ENCODE measurements at regions not wholly inside any gene's neighbourhood (a gene's known extent, or its start where the extent isn't known, plus 50 kb on each side); places are given as distances from the start of the nearest gene placed in this dataset.
"Not testable (repeated sequence)": the region's sequence is repeated elsewhere in the genome, so short reads cannot be mapped to it uniquely, and the experiment has no call there.

DNA sequence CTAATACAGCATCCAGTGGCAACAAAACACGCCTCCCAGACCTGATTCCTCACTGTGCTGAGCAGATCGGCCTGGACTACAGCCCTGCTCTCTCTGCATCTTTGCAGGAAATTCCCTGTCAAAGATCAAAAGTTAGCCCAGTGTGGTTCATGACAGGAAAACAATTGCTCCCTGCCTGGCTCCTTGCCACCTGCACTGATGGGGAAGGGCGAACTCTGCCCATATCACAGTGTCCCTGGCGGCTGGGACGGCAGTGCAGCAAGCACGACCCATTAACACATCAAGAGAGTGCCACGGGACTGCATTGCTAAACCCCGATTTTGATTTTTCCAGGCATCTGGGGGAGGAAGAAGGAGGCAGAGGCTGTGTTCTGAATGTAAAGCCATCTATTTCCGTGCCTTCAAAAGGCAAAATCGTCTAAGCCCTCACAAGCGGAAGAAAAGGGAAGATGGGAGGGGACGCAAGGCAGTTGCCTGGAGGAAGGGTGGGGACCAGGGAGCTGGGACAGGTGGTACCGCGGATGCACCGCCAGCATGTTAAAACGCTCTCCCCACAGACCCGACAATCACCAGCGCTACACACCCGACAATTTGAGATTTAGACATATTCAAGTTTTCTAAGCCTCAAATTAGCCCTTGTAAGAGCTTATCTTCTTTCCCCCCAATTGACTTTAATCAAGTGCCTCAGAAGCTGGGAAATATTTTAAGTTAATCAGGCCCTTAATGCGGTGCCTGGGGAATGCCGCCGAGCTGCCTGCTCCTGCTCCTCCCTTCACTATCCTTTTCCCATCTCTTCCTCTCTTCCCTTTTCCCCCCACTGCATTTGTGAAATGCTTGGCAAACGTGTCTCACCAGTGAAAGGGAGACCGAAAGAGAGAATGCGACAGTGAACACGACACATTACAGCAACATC is 238.8 kb upstream of the CDH5 start:
- peak in 2 of 4 donors; percentile 24 to 28 for DNase-seq (ENCODE audit: low read depth in 4 of 4, low spot score in 3 of 4)

DNA sequence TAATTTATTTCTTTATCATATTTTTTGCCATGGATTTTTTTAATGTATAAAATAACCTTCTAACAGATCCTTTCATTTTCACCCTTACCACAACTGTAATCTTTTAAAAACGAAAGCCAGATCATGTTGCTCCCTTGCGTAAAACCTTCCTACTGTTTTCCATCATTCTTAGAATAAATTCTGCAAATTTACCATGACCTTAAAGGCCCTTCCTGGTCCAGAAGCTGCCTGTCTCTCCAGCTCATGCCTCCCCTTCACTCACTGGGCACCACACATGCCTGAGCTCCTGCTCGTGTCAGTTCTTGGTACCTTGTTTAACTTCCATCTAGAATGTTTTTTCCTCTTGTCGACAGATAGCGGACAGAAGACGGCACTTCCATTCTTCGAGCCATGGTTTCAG is 245.0 kb upstream of the CDH5 start:
- DNase-seq (ENCODE audit: low read depth in 4 of 4, low spot score in 3 of 4): no peak

DNA sequence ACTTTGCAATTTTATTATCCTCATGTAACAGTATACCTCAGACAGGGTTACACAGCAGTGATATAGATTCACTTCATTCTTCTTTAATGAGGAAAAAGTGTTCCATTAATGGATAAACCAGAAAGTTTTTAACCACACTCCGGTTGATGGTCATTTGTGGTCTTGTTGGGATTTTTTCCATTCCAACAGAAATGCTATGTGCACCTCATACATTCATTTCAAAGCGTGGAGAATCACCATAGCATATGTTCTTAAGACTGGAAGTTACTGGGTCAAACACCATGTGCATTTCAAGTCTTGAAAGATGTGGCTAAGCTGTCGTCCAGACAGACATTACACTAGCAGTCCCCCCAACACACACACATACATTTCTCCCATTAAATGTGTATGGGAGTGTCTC is 245.8 kb upstream of the CDH5 start:
- no peak for DNase-seq (ENCODE audit: low read depth in 4 of 4, low spot score in 3 of 4)

DNA sequence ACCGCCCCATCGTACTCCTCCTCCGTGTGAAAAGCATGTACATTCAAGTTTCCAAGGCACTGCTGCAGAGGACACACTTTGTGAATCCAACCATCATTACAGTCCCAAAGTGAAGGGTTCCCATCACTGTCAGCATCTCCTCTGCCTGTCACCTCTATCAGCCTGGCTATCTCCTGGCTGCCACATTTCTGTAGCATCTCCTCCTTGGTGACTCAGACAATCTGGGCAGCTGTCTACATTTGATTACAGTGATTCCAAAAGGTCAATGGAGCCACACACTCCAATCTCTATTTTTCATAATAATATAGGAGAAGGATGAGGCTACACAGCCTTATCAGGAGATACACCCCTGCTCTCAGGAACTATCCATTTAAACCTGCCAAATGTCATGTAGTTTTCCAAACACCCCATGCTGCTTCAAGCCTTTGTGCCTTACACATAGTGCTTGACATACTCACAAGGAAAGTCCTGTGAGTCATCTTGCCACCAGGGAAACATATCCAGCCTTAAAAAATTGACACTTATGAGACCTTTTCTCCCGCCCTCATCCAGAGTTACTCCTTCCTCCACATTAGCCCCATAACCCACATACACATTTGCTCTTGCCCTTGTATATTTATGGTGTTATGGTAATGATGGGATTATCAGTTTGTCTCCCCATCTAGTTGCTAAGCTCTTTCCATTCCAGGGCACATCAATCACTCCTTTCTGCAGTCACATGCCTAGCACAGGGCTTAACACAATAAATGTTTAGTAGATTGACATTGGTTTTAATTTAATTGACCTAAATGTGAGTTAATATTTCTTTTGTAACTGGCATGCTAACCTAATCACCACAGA is 250.1 kb upstream of the CDH5 start:
- no peak for DNase-seq (ENCODE audit: low read depth in 4 of 4, low spot score in 3 of 4)

DNA sequence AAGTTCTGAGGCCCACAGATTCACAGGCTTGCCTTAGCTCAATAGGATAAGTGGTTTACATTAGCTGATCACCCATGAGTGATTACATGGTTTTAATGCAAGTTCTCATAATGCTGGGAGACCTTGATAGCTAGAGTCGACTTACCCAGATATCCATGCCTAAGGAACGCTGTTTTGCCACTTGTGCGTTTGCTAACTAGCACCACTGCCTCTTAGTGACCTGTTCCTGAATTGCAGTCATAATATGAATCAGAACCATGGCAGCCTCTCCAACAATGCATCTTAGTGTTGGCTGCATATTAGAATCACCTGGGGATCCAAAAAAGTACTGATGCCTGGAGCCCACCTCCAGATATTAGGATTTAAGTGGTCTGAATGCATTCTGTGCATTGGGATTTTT is 251.1 kb upstream of the CDH5 start:
- no peak for DNase-seq (ENCODE audit: low read depth in 4 of 4, low spot score in 3 of 4)

DNA sequence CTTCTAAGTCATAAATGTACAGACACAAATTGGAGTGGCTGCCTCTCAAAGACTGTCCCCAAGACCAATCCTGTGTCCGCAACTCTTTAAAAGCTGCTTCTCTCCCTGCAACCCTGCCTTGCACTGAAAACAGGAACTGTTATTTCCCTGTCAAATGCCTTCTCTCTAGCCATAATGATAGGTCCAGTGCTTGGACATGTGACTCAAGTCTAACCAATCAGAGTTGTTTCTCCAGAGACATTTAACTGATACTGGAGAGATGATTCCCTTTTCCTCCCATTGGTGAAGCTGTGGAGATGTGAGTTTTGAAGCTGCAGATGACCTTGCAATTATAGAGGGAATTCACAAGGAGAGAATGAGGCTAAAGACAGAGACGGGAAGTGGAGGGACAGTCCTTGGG is 253.3 kb upstream of the CDH5 start:
- no peak for DNase-seq (ENCODE audit: low read depth in 4 of 4, low spot score in 3 of 4)

DNA sequence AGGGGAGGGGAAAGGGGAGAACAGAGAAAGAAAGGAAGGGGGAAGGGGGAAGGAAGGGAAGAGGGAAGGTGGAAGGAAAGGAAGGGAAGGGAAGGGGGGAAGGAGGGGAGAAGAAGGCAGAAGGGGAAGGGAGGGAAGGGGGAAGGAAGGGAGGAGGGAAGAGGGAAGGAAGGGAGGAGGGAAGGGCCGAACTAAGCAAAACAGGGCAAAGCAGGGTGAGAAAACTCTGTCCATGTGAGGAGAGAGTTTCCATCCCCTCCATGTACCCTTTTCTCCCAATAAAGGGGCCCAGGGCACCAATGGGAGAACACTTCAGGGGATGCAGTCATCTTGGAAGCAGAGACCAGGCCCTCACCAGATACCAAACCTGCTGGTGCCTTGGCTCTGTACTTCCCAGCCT is 256.8 kb upstream of the CDH5 start:
- no peak for DNase-seq (ENCODE audit: low read depth in 4 of 4, low spot score in 3 of 4)

DNA sequence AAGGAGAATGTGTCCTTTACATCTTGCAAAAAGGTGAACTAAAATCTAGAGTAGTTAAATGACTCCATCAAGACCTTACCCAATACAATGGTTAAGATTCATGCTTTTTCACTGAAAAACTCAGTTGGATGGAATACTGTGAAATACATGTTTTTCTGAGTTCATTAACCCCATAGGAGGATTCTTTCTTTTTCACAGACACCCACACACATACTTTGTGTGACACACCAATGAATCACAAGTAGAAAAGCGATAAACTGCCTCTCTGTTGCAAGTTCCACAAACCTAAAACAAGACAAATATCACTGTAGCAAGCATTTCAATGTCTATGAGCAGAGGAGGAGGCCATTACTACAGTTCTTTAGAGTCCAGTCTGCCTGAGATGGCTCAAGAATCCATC is 258.8 kb upstream of the CDH5 start:
- DNase-seq (ENCODE audit: low read depth in 4 of 4, low spot score in 3 of 4): no peak

DNA sequence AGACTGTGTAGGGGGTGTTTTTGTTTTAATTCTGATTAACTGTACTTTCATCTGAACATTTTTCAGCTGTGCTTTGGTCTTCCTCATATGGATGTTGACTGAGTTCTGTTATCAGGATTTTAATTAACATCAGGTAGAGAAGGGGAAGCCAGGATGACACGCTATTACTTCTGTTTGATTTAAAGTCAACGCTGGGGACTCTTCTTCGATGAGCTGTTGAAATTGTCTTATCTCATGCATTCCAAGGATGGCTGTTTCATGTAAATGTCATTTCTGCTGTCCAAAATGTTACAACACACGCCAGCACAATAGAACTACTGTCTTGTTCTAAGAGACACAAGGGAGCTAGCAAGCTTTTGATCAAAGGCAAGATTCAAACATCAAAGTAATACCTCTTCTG is 263.3 kb upstream of the CDH5 start:
- no peak for DNase-seq (ENCODE audit: low read depth in 4 of 4, low spot score in 3 of 4)

DNA sequence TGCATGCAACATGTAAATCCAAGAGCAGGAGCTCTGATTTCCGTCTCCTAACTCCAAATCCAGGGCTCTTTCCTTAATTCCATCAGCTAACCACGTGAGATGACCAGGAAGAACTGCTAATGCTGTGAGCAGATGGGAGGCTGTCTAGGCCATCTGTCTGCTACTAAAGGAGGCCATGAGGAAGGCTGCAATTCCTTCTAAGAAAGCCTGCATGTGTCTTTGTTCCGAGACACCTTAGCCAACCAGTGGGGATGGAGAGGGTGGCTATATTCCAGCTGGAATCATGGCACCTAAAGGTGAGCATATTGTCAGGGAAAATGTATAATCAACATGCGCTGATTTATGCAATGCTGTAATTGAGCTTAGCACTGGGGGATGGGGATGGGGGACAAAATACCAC is 267.2 kb upstream of the CDH5 start:
- DNase-seq (ENCODE audit: low read depth in 4 of 4, low spot score in 3 of 4): no peak

DNA sequence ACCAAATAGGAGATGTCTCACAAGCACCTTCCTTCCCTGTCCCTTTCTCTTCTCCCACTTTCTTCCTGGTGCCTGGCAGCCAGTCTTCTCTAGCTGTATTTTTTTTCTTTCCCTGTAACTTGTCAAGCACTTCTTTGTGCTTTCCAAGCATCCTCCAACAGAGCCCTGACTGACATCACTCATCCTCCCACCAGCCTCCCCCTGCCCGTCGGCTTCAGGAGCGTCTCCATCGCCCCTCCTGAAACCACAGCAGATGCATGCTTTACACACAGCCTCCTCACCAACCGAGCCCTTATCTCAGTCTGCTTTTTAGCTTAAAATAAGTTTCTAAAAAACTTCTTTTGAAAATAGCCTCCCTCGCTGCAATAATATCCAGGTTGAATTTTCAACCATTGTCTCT is 268.7 kb upstream of the CDH5 start:
- no peak for DNase-seq (ENCODE audit: low read depth in 4 of 4, low spot score in 3 of 4)

DNA sequence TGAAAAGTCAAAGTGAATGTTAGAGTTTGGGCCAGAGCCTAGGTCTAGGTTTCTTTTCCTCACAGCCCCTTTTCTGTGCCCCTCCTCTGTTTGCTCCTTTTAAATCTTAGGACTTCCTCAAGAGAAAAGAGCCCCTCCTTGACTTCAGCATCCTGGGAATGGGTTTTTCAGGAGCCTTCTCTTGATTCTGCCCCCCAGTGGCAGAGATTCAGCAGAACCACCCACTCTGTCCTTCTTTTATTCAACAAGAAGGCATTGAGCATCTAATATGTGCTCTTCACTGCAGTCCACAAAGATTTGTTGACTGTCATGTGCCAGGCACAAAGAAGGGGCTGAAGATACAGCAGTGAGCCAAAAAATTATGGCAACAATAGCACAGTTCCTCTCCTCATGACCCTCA is 270.8 kb upstream of the CDH5 start:
- no peak for DNase-seq (ENCODE audit: low read depth in 4 of 4, low spot score in 3 of 4)

DNA sequence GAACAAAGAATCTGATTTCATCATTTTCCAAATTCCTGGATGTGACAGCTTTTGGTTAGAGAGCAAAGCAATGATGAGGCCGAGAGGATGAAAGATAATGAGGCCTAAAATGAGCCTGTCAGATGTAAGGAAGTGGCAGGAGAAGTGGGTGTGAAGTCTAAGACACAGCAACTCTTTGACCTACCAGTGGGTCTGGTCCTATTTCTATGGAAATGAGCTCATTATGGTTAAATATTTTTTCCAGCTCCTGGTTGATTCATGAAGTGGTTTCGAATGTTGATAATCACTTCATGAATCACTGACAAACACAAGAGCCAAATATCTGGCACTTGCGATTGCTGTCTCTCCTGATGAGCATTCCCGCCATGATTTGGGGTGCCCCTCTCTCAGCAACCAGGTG is 273.3 kb upstream of the CDH5 start:
- no peak for DNase-seq (ENCODE audit: low read depth in 4 of 4, low spot score in 3 of 4)

DNA sequence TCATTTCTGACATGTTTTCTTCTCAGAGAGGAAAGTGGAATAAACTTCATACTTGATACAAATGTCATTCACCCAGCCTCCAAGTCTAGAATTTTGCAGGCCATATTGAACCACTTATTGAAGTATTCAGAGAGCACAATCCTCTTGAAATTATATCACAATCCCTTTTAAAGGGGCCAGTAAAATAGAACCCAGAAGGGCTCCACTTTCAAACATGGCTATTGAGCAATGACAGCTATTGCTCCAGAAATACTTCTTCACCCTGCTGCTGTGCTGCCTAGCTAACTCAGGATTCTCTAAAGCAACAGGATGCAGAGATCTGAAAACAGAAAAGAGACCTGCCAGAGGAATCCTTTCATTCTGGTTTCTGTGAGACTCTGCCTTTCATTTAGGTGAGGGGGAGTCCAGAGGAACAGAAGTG is 275.0 kb upstream of the CDH5 start:
- no peak for DNase-seq (ENCODE audit: low read depth in 4 of 4, low spot score in 3 of 4)

DNA sequence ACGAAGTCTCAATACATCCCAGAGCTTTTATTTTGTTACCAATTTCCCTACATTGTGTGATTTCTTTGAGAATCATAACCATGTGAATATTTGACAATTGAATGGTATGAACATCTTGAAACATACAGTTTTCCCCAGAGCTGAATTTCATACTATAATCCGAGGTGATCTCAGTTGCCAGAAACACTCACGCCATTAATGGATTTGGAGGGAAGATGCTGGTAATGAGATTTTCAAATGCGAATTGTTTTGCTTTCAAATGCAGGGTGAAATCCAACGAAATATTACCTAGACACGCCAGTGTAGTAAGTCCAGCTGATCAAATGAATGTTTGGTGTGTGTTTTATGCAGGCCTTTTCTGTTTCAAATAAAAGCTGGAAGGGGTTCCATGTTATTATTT is 277.8 kb upstream of the CDH5 start:
- DNase-seq (ENCODE audit: low read depth in 4 of 4, low spot score in 3 of 4): no peak

DNA sequence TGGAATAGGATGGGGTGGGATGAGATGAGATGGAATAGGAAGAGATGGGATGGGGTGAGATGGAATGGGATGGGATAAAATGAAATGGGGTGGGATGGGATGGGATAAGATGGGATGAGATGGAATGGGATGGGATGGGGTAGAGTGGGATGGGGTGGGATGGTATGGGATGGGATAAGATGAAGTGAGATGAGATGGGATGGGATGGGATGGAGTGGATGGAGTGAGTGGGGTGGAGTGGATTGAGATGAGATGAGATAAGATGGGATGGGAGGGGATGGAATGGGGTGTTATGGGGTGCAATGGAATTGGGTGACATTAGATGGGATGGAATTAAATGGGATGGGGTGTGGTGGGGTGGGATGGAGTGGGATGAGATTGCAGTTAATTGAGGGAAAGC is 279.2 kb upstream of the CDH5 start:
- DNase-seq (ENCODE audit: low read depth in 4 of 4, low spot score in 3 of 4): no peak

DNA sequence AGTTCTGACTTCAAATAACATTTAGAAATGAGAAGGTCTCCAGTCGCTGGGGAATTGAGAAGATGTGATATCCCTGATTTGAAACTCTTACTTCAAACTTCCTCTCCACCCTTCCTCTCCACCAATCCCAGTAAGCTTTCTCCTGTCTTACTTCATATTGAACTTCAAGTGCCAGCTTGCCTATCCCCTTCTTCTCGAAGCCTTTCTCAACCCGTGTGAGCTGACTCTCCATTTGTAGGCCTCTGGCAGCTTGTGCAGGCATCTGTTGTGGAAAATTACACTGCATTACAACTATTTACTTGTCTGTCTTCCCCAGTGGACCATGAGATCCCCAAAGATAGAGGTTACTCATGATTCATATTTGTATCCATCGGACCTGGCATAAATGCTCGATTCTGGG is 280.8 kb upstream of the CDH5 start:
- no peak for DNase-seq (ENCODE audit: low read depth in 4 of 4, low spot score in 3 of 4)

DNA sequence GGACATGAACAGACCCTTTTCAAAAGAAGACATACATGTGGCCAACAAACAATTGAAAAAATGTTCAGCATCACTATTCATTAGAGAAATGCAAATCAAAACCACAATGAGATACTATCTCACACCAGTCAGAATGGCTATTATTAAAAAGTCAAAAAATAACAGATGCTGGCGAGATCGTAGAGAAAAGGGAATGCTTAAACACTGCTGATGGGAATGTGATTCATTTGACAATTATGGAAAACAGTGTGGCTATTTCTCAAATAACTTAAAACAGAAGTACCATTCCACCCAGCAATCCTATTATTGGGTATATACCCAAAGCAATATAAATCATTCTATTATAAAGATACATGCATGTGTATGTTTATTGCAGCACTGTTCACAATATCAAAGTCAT is 281.8 kb upstream of the CDH5 start:
- DNase-seq (ENCODE audit: low read depth in 4 of 4, low spot score in 3 of 4): not testable (repeated sequence)

DNA sequence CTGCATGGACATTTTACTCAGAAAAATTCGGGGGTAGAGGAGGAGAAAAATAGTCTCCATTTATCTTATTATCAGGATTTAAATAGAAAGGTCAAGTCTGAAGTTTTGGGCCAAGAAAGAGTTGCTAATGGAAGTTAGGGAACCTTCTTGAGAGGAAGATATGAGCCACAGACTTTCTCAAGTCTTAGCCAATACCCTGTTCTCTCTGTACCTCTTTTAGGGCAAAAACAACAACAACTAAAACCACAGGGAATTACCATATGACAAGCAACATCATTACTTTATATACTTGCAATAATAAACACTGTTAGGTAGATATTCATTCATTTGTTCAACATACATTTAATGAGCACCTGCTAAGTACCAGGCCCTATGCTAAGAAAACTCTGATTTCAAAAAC is 282.2 kb upstream of the CDH5 start:
- no peak for DNase-seq (ENCODE audit: low read depth in 4 of 4, low spot score in 3 of 4)

DNA sequence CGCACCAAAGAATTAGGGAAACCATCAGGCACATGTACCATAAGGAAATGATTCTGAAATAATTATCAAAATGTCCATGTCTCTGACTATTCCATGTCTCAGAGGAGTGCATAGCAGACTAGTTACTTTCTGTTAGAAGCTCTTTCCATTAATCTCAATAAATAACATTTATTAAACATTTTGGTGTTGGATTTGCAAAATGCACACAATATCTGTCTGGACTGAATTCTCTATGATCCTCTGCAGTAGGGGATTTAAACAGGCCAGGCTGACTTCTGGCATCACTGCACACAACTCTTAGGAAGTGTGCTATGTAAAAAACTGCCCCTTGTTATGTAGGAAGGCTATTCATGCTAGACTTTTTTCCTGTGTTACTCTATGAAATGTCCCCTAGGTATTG is 283.3 kb upstream of the CDH5 start:
- no peak for DNase-seq (ENCODE audit: low read depth in 4 of 4, low spot score in 3 of 4)

DNA sequence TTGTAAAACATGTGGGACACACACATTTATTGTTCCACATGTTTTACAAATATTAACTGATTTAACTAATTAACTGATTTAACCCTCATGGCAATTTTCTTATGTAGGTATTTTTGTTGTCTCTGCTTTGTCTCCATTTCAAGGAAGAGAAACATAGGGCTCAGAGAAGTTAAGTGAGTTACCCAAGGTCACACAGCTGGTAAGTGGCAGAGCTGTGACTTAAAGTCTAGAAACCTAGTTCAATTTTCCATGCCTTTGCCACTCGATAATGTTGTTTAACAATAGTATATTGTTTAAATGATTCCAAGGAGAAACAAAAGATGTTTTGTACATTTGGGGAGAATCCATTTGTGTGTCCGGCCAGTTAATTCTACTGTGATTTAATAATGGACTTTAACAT is 284.1 kb upstream of the CDH5 start:
- no peak for DNase-seq (ENCODE audit: low read depth in 4 of 4, low spot score in 3 of 4)

DNA sequence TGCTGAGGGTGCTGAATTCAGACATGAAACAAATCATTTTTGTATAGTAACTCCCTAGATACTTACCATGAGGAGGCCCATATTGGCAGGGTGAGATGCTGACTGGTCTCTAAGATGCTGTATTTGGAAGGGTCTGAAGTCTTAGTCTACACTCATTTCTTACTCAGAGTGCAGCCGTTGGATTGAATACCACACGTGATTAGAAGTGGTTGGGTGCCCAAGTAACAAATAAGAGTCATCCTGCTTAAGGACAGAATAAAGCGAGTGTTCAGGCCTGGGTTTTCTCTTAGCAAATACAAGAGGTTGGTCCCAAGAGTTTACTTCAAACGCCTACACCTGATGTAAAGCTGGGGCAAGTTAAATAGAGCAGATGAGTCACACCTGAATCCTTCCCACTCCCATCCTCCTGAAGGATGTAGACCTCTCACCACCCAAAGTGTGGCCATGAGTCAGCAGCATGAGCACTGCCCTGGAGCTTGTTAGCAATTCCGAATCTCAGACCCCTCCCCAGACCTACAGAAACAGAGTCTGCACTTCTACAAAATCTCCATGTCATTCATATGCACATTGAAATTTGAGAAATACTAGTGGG is 284.6 kb upstream of the CDH5 start:
- no peak for DNase-seq (ENCODE audit: low read depth in 4 of 4, low spot score in 3 of 4)
